Neural cell (in vitro differentiated cells): ENCODE measurements at regions not wholly inside any gene's neighbourhood (a gene's known extent, or its start where the extent isn't known, plus 50 kb on each side); places are given as distances from the start of the nearest gene placed in this dataset.

Source experiments
- POLR2AphosphoS5 ChIP-seq: IDR thresholded peaks from 2 replicates; pipeline ENCODE4 v1.6.1; 2012
- TAF1 ChIP-seq: IDR thresholded peaks from 2 replicates; pipeline ENCODE4 v1.6.1; 2012; ENCODE audit warnings: low read depth
- TF ChIP-seq, protein P1 (sequence below): fragments of 450-650 bp; IDR thresholded peaks from 2 replicates; pipeline ENCODE4 v1.5.1; 2014; ENCODE audit warnings: antibody characterized with exemption, mild to moderate bottlenecking, moderate library complexity; ENCODE audit not compliant: poor library complexity, severe bottlenecking

DNA sequence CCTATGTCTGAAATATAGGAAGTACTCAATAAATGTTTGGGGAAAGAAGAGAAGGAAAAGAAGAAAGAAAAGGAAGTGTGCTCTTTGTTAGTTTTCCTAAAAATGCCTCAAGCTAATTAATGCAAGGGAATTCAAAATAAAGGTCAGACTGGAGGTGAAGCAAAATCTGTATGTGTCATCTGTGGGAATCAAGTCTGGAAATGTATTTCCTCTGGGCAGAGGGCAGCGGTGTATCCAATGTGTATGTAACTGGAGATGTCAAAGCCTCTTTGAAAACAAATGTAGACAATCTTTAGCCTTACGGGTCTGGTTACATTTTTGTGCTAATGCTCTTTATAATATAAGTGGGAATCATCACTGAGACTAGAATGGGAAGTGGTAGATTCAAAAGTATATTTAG lies 471.4 kb downstream of the MAN2A1 start:
- TF ChIP-seq, protein P1, sequence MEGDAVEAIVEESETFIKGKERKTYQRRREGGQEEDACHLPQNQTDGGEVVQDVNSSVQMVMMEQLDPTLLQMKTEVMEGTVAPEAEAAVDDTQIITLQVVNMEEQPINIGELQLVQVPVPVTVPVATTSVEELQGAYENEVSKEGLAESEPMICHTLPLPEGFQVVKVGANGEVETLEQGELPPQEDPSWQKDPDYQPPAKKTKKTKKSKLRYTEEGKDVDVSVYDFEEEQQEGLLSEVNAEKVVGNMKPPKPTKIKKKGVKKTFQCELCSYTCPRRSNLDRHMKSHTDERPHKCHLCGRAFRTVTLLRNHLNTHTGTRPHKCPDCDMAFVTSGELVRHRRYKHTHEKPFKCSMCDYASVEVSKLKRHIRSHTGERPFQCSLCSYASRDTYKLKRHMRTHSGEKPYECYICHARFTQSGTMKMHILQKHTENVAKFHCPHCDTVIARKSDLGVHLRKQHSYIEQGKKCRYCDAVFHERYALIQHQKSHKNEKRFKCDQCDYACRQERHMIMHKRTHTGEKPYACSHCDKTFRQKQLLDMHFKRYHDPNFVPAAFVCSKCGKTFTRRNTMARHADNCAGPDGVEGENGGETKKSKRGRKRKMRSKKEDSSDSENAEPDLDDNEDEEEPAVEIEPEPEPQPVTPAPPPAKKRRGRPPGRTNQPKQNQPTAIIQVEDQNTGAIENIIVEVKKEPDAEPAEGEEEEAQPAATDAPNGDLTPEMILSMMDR: no peak
- TF ChIP-seq POLR2AphosphoS5: no peak
- TF ChIP-seq TAF1: no peak
